ENCODE measurements at regions not wholly inside any gene's neighbourhood (a gene's known extent, or its start where the extent isn't known, plus 50 kb on each side); places are given as distances from the start of the nearest gene placed in this dataset.

GRCh38 chr18:39685303-39685902 lies 2119.8 kb upstream of the CELF4 start:
- no peak for DNase-seq

- DNase-seq: peak; percentile 47
These were observed 2115.5 kb upstream of the CELF4 start for GRCh38 chr18:39681061-39681460.

GRCh38 chr18:39675906-39676305 lies 2110.3 kb upstream of the CELF4 start:
- DNase-seq: no peak

DNA sequence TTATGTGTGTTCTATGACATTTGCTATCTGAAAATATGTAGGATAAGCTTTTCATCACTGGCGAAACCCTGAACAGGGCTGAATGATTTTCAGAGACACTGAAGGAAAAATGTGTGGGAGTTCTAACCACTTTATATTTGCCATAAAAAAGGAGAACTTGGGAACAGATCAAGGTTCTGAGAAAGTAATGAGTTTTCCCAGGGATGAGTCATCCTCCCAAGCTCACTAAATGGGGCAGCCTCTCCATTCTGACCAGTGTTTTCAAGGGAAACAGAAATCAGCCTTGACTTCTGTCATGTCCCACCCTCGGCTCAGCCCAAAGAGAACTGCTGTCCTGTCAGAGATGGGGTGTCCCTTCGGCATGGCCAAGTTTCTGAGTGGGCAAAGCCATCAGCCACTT lies 2109.8 kb upstream of the CELF4 start:
- DNase-seq: no peak

GRCh38 chr18:39672171-39672570 lies 2106.6 kb upstream of the CELF4 start:
- DNase-seq: no peak

DNA sequence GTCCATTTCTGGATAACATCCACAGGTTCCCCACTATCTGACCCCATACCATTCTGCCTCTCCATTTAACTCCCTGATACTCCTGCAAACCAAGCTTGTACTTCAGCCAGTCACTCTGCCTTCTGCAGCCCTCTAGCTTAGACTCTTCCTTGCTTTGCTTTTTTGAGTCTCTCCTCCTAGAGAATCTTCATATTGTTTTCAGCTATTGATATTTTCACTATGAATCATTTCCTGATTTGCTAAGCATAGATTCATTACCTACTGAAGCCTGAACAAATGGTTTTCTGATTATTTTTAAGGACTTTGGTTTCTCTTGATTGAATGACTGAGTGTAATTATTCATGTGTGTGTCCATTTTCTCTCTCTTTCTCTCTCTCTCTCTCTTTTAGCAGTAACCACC lies 2102.3 kb upstream of the CELF4 start:
- no peak for DNase-seq

- no peak for DNase-seq
These were observed 2100.9 kb upstream of the CELF4 start for GRCh38 chr18:39666541-39666940.

DNA sequence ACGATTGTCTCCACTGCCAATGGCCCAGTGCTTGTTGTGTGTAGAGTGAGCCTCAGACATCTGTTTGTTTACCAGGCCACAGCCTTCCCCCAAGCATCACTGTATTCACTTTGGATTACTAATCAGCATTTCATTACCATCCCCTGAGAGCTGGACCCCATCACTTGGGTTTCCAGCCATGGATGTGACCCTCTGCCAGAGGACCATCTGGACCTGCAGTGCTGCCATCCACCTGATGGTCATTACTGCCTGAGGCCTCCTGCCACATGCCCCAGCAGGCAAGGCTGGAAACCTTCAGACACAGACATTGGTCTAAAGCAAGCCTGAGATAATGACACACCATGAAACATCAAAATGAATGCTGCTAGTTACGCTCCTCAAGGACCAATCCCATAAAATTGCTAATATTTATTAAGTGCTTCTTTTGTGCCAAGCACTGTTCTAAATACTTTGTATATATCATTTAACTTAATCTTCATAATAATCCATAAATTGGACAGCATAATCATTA lies 2096.3 kb upstream of the CELF4 start:
- no peak for DNase-seq

DNA sequence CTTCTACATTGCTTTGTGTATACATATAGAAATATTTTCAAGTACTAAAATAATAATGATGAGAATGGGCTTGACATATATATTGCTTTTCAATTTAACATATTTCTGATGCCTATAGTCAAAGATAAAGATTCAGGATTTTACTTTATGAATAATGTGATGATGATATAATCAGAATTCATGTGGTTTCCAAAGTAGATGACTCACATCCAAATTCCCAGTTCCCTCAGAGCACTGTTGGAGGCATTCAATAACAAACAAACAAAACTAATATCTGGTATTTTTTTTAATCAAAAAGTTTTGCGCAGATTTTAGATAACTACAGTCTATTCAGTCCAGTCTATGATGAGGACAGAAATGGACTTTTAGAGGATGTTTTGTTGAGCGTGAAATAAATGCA lies 2094.5 kb upstream of the CELF4 start:
- no peak for DNase-seq

GRCh38 chr18:39655341-39655740 lies 2089.7 kb upstream of the CELF4 start:
- DNase-seq: no peak

- DNase-seq: no peak
These were observed 2087.6 kb upstream of the CELF4 start for GRCh38 chr18:39653221-39653620.

GRCh38 chr18:39648616-39649015 lies 2083.0 kb upstream of the CELF4 start:
- DNase-seq: no peak

DNA sequence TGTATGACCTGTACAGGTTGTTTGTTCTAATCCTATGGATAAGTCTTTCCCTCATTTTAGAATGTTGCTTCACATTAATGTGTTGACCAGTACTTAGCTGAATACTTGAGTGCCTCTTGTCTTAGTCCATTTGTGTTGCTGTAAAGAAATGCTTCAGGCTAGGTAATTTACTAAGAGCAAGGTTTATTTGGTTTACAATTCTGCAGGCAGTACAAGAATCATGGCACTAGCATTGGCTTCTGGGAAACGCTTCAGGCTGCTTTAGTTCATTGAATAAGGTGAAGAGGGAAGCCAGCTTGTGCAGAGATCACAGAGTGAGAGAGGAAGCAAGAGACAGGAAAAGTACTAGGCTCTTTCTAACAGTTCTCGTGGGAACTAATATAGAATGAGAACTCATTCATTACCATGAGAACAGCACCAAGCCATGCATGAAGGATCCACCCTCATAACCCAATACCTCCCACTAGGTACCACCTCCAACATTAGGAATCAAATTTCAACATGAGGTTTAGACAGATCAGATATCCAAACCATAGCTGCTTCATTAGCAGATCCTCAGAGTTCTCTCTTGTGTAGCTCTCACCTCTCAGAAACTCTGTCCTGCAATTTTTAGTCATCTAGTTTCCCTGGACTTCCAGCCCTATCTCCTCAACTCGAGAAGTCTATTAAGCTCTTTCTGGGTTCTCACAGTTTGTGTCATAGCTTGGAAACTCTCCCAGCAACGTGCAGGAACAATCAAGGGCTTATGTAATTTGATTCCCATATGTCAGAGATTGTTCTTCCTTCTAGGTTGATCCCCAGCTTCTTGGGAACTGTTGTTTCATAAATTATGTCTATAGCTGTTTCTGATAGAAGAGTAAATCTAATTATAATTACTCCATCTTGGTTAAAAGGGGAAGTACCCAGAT lies 2082.3 kb upstream of the CELF4 start:
- peak; percentile 46 for DNase-seq

DNA sequence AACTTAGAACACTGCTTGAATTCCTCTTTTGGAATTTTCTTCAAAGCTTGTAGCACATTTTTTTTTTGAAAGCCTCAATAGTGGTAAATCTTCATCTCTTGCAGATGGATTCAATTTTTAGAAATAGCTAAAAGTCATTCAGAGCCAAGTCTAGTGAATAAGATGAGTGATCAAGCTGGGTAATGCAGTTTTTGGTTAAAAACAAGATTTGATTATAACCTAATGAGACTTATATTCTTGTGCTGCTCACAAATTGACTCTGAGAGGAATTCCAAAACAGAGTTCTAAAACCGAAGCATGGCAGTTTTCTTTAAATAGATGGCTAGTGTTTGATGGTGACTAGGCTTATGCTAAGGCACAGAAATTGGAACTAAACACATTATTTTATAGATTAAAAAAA lies 2072.6 kb upstream of the CELF4 start:
- no peak for DNase-seq

DNA sequence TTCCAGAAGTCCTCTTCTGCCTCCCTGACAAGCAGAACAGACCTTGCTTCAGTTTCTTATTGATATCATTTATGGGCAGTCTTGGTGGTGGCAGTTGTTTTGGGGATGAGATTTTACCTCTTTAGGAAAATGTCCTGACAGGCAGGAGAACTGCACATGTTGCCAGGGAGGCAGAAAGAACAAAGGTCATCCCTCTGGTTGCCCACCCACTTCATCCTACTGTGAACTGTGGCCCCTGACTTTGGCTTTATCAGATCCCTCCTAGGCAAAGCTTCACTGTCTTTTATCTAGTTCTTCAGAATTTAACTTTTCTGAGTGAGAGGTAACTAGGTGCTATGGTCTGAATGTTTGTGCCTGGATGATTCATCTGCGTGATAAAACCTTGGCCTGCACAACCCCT lies 2071.3 kb upstream of the CELF4 start:
- DNase-seq: no peak

- DNase-seq: no peak
These were observed 2070.4 kb upstream of the CELF4 start for GRCh38 chr18:39635966-39636365.

DNA sequence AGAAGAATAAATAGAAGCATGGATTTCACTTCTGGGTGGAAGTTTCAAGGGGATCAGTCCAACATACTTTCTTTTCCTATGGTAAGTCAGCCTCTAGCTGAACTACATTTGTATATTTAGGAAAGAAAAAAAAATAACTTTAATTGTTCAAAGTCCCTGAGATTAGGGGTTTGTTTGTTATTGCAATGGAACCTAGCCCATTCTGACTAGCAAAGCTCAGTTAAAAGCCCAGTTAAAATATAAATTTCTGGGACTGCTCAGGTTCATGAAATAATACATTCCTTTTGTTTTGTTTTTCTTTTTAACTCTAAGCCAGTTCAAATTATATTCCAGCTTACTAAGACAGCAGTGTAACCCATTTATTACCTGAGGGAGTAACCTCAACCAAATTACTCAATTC lies 2069.6 kb upstream of the CELF4 start:
- no peak for DNase-seq

GRCh38 chr18:39627936-39628335 lies 2062.3 kb upstream of the CELF4 start:
- no peak for DNase-seq

GRCh38 chr18:39624961-39625360 lies 2059.4 kb upstream of the CELF4 start:
- DNase-seq: no peak

GRCh38 chr18:39622431-39622830 lies 2056.8 kb upstream of the CELF4 start:
- DNase-seq: no peak

DNA sequence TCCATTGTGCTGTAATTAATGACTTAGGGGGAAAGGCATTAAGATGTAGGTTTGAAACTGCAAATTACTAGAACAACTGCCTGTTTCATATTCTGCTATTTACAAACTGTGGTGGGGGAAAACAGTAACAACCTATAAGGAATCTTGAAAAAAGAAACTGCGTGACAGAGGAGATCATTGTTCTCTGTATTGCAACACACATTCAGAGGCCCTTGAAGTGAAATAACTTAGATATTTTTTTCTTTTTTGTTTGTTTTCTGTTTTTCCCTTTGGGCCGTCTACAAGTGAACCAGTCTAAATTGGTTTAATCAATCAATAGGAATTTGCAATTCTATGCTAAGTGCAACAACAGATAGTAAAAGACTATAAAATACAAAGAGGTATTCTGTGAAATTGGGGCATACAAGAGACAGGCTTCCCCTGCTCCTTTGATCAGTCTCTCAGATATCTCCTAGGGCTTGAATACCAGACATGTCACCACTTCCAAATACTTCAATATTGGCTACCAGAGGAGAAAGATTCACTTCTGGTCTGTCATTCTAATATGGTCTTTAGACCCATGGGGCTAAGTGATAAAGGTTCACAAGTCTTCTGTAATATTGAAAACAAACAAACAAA lies 2055.1 kb upstream of the CELF4 start:
- no peak for DNase-seq

GRCh38 chr18:39618265-39619003 lies 2052.8 kb upstream of the CELF4 start:
- no peak for DNase-seq

Measured in NCI-H1092 treated with DMSO at 0.1 percent for 48 hours (cell line).